HS-5 (cell line): ENCODE measurements at regions not wholly inside any gene's neighbourhood (a gene's known extent, or its start where the extent isn't known, plus 50 kb on each side); places are given as distances from the start of the nearest gene placed in this dataset.

ENCODE experiments used
- DNase-seq: peaks from one replicate; pipeline ENCODE4 v3.0.0-alpha.2; 2012; ENCODE audit warnings: low read depth

DNA sequence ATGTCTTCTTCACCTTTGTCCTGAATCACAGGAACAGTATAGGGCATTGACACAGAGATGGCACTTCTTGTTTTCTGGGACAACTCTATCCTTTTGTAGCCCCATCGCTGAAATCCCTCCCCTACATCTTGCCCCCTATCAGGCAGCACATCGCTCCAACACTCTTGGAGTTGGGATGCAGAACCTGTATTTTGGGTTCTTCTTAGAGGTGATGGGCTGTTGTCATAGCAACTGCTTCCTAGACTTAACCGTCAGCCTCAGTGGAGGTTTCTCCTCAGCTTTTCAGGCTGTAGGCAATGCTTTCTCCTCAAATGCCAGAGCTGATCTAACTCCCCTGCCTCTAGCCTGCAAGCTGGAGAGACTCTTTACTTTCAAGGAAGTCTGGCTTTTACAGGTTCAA is 99.9 kb upstream of the SPRED2 start:
- no peak for DNase-seq

- DNase-seq, result peak; percentile 49
Measured at GRCh38 chr2:65530547-65531320, 98.3 kb upstream of the SPRED2 start.

DNA sequence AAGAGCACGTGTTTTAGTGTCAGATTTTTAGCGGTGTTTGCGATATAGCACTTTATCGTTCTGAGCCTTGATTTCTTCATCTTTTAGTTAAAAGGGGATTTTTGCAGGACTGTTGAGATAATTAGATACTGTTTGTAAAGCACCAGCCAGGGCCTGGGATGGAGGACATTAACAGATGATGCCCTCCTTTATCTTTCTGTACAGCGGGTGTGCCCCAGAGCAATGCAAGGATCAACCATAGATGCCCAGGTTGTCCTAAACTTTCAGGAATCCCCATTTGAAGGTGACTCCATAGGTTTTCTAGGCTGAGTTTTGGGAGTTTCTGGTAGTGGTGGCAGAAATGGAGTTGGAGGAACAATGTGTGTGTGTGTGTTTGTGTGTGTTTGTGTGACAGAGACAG is 97.0 kb upstream of the SPRED2 start:
- DNase-seq, result no peak

DNA sequence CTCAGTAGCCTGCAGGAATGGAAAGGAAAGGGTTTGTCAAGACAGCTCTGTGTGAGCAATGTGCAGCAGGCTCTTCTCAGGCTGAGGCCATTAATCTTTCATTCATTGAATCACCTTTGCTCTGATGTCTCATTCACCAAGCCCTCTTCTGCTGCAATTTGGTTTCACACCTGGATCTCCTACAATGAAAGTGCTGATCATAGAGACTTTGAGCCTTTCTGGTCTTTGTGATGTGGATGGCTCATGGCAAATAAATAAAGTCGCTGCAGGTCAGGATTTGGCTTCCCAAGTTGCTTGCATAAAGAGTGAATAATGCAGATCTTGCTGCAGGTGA is 95.8 kb upstream of the SPRED2 start:
- DNase-seq, result no peak

- DNase-seq, result no peak
Measured at GRCh38 chr2:65527451-65528240, 95.2 kb upstream of the SPRED2 start.

DNA sequence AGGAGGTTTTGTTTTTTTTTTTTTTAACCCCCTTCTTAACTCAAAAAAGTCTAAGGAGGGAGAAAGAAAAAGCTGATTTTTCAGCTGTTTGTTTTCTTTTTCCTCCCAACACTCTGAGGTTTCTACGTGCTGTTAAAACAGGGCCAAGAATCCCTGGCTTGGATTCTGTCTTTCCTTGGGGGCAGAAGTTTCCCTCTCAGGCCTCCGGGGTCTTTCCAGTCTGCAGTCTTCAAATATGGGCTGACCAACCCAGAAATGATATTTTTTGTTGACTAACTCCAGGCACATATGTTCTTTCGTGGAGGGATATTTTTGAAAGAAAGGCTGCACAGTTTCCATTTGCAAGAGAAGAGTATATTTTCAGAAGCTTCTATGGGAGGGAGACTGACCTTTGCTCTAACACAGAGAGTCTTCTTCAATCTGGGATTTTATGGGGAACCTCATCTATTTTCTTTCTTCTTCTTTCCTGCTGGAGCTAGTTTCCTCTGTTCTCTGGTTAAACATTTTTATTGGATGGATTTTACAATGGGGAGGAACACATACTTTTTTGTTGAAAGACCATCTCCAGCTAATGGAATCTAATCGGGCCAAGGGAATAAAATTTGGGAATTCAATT is 93.3 kb upstream of the SPRED2 start:
- DNase-seq, result no peak

GRCh38 chr2:65522922-65523321 is 90.5 kb upstream of the SPRED2 start:
- DNase-seq, result no peak

DNA sequence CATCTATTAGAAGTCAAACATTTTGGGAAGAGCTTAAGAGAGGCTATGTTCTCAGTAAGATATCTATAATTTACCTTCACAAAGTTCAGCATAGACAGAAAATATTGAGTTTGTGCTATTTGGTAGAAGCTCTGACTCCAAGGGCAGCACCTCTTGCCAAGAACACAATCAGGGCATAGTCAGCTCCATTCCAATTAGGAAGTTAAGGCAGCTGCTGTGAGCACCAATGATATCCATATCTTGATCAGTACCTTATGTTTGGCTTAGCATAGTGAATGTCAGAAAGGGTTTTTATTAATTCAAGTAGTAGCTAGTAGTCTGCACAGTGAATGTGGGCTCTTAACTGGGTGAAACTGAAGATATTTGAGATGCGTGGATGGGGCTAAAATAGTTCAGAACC is 86.4 kb upstream of the SPRED2 start:
- DNase-seq, result no peak

- DNase-seq, result peak; percentile 37
Measured at GRCh38 chr2:65514555-65515195, 82.3 kb upstream of the SPRED2 start.

DNA sequence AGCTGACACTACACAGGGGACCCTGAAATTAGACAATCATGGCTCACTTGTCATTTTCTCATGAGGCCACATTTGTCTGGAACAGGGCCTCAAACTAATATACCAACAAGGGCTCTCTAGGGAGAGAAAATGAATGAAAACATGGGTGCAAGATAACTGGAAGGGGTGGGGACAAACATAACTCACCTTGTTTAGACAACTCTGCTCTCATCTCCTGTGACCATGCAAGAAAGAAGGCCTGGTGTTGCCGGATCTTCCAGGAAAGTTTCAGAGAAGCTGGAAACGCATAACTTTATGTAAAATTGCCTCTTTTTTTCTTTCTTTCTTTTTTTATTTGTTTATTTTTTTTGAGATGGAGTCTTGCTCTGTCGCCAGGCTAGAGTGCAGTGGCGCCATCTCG is 80.4 kb upstream of the SPRED2 start:
- no peak for DNase-seq

- DNase-seq, result no peak
Measured at GRCh38 chr2:65511306-65511705, 78.9 kb upstream of the SPRED2 start.

DNA sequence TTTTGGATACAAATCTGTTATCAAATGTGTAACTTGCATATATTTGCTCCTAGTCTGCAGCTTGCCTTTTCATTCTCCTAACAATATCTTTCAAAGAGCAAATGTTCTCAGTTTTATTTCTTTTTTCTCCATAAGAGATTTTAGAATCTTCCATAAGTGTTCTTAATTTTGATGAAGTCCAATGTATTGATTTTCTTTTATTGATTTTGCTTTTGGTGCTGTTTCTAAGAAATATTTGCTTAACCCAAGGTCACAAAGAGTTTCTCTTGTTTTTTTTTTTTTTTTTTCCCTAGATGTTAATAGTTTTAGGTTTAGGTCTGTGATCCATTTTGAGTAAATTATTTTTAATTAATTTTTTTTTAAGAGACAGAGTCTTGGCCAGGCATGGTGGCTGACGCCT is 75.8 kb upstream of the SPRED2 start:
- DNase-seq, result no peak

GRCh38 chr2:65507102-65508069 is 75.0 kb upstream of the SPRED2 start:
- DNase-seq, result no peak

- DNase-seq, result no peak
Measured at GRCh38 chr2:65504814-65505697, 72.7 kb upstream of the SPRED2 start.

DNA sequence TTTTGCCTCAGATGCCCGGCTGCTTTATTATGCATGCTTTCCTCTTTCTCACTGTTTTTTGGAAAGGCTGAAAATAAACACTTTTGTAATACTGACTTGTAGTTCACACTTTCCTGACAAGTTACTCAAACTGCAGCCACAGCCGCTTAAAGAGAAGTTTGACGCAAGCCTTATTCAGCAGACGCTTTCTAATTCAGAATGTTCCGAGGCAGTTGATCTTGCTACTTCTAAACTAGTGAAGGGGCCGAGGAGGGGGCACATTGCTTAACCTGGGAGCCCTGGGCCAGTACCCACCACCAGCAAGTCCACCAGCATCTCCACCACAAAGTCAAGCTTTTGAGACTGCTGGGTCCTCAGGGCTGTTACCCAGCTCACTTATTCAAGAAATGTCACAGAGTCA is 71.8 kb upstream of the SPRED2 start:
- DNase-seq, result no peak

DNA sequence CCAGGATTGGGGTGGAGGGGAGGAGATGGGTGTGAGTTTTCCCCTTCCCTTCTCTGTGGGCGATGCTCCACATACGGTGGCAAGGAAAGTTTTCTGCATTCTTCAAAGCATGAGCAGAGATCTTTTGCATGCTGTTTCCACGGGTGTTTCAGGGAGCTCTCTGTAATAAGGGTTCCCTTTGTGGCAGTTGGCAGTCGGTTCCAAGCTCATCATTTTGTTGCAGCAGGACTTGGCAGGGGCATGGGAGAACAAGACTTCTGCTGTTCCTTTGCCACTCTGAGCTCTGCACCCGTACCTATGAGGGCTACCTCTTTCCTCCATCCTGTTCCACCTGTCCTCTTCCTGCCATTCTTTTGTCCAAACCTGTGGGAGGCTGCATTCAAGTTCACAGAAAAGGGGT is 71.3 kb upstream of the SPRED2 start:
- no peak for DNase-seq

GRCh38 chr2:65501836-65502235 is 69.4 kb upstream of the SPRED2 start:
- DNase-seq, result no peak

DNA sequence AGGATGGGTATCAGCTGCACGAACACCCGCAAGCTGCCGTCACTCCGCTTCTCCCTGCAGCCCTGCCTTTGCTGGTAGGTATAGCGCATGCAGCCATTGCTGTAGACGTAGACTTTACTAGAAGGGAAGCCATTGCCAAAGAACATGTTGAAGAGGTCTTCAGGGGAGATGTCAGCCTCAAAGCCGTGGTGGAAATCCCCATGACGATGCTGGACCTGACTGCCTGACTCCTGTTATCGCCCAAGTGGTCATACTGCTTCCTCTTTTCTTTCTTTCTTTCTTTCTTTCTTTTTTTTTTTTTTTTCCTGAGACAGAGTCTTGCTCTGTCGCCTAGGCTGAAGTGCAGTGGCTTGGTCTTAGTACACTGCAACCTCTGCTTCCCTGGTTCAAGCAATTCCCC is 68.7 kb upstream of the SPRED2 start:
- DNase-seq, result no peak

DNA sequence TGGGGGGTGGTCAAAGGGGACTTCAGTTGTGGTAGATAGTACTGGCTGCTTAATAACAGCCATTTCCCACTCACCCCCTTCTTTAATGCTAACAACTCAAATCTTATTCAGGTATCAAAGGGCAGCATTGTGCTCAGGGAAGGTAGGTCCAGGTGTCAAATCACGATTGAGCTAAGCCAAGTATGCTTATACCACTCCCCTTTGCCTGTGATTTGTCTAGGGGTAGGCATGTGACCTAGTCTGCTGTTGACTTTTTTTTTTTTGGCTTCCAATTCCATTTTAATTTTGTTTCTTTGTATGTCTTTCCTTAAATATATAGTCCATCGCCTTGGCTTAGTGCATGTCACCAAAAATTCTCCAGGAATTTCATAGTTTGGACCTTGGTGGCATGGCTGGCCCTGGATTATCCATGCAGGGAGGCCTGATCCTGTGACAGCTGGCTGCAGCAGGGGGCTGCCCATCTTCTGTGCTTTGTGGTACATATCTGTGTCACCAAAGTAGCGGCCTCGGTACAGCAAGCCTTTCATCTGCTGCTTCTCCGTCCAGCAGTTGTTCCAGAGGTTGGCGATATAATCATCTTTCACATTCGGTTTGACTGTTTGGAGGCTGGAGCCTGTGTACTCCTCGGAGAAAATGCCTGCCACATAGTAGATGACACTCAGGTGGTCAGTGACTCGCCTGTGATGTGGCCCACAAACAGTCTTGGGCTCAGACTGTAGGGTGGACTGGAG is 68.1 kb upstream of the SPRED2 start:
- DNase-seq, result no peak

DNA sequence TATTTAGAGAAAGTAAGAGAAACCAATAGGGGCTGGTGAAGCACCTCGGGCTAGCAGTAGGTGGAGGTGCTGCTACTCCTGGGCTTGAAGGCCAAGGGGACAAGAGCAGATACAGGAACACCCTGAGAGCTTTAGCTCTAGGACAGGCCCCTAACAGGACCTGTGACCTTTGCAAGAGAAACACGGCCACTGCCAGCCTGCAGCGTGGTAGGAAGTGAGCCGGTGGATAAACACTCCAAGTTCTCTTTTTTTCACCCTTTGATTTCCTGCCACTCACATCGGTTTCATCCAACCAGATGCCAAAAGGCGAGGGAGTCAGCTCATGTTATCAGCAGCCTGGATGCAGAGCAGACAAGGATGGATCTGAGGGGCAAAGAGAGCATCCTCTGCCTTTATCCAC is 66.8 kb upstream of the SPRED2 start:
- no peak for DNase-seq
